Neuronal stem cell (in vitro differentiated cells): ENCODE measurements at regions not wholly inside any gene's neighbourhood (a gene's known extent, or its start where the extent isn't known, plus 50 kb on each side); places are given as distances from the start of the nearest gene placed in this dataset.
A peak's percentile ranks its signal among the peaks of the same experiment; 100 is the strongest.

Source experiments
- DNase-seq: peaks from one replicate; pipeline ENCODE4 v3.0.0-alpha.2; 2013; ENCODE audit warnings: low spot score
- H2AFZ ChIP-seq: one replicate; pipeline ENCODE4 v1.6.1; 2013; ENCODE audit warnings: mild to moderate bottlenecking, low read length, inconsistent platforms
- H2AK5ac ChIP-seq: 2 replicates; pipeline ENCODE4 v1.6.1; 2013; ENCODE audit warnings: low read depth, mild to moderate bottlenecking, inconsistent platforms, low read length, moderate library complexity, mixed read lengths
- H2BK120ac ChIP-seq: 2 replicates; pipeline ENCODE4 v1.6.1; 2013; ENCODE audit warnings: low read depth, mild to moderate bottlenecking, inconsistent platforms, low read length, moderate library complexity, mixed read lengths
- H2BK12ac ChIP-seq: one replicate; pipeline ENCODE4 v1.6.1; 2013; ENCODE audit warnings: low read length, inconsistent platforms
- H2BK15ac ChIP-seq: 2 replicates; pipeline ENCODE4 v1.6.1; 2013; ENCODE audit warnings: mild to moderate bottlenecking, low read length, inconsistent platforms, mixed read lengths
- H2BK5ac ChIP-seq: one replicate; pipeline ENCODE4 v1.6.1; 2013; ENCODE audit warnings: inconsistent platforms, mild to moderate bottlenecking, low read length, moderate library complexity
- H3K14ac ChIP-seq: one replicate; pipeline ENCODE4 v1.6.1; 2013; ENCODE audit warnings: low read length, inconsistent platforms
- H3K18ac ChIP-seq: 2 replicates; pipeline ENCODE4 v1.6.1; 2013; ENCODE audit warnings: low read length, inconsistent platforms
- H3K23ac ChIP-seq: 2 replicates; pipeline ENCODE4 v1.6.1; 2013; ENCODE audit warnings: low read depth, mild to moderate bottlenecking, mixed read lengths, low read length, inconsistent platforms; ENCODE audit not compliant: poor library complexity
- H3K27ac ChIP-seq: replicated peaks from 3 replicates; pipeline ENCODE4 v1.5.1; 2013; ENCODE audit warnings: low read length, inconsistent platforms
- H3K27me3 ChIP-seq, 3 experiments: 2 replicates each; pipeline ENCODE4 v1.6.1; 2013; ENCODE audit warnings: low read length in 3 of 3, mild to moderate bottlenecking in 2 of 3, inconsistent platforms in 1 of 3, low read depth in 1 of 3, mixed read lengths in 1 of 3, moderate library complexity in 1 of 3; ENCODE audit not compliant: control insufficient read depth in 3 of 3, insufficient read depth in 3 of 3
- H3K36me3 ChIP-seq, 2 donors: replicated peaks in 1 of 2; 2 replicates each; pipeline ENCODE4 v1.6.1; 2013; ENCODE audit warnings: low read length in 2 of 2; ENCODE audit not compliant: control insufficient read depth in 2 of 2, insufficient read depth in 2 of 2
- H3K4ac ChIP-seq: 2 replicates; pipeline ENCODE4 v1.6.1; 2013; ENCODE audit warnings: inconsistent platforms, mild to moderate bottlenecking, low read length, moderate library complexity
- H3K4me1 ChIP-seq, 2 donors: 1 replicate in 1 of 2; 2 replicates in 1 of 2; pipeline ENCODE4 v1.6.1; 2013; ENCODE audit warnings: low read length in 2 of 2, low read depth in 1 of 2; ENCODE audit not compliant: control insufficient read depth in 2 of 2, insufficient read depth in 1 of 2
- H3K4me2 ChIP-seq: one replicate; pipeline ENCODE4 v1.6.1; 2013; ENCODE audit warnings: mild to moderate bottlenecking, low read length, inconsistent platforms; ENCODE audit not compliant: insufficient read depth, poor library complexity, severe bottlenecking
- H3K4me3 ChIP-seq, 2 donors: 2 replicates each; pipeline ENCODE4 v1.5.1; 2013; ENCODE audit warnings: low read length in 2 of 2, mild to moderate bottlenecking in 2 of 2, inconsistent platforms in 1 of 2, moderate library complexity in 1 of 2
- H3K79me1 ChIP-seq: one replicate; pipeline ENCODE4 v1.6.1; 2013; ENCODE audit warnings: low read depth, mild to moderate bottlenecking, inconsistent platforms, low read length, moderate library complexity
- H3K9ac ChIP-seq: one replicate; pipeline ENCODE4 v1.6.1; 2013; ENCODE audit warnings: mild to moderate bottlenecking, low read depth, low read length, inconsistent platforms; ENCODE audit not compliant: poor library complexity
- H3K9me3 ChIP-seq, 2 donors: replicated peaks in 1 of 2; 2 replicates each; pipeline versions ENCODE3 to v1.6.1; 2013; ENCODE audit warnings: low read length in 2 of 2, mild to moderate bottlenecking in 2 of 2, inconsistent platforms in 1 of 2, low read depth in 1 of 2, mixed read lengths in 1 of 2, moderate library complexity in 1 of 2; ENCODE audit not compliant: control insufficient read depth in 2 of 2, insufficient read depth in 1 of 2
- H4K8ac ChIP-seq: one replicate; pipeline ENCODE4 v1.6.1; 2013; ENCODE audit warnings: low read depth, mild to moderate bottlenecking, inconsistent platforms, low read length, moderate library complexity
- H4K91ac ChIP-seq: one replicate; pipeline ENCODE4 v1.6.1; 2013; ENCODE audit warnings: low read length, low read depth, mild to moderate bottlenecking, inconsistent platforms; ENCODE audit not compliant: poor library complexity
- WGBS, 2 donors: extraction: QIAGEN DNeasy Blood & Tissue Kit; methylation state at CpG; one replicate each; pipeline ENCODE4 v1.1.7; 2013; ENCODE audit warnings: missing lambda C conversion rate in 2 of 2, mixed read lengths in 1 of 2; ENCODE audit not compliant: insufficient read length in 2 of 2, insufficient replicate concordance in 1 of 2; ENCODE audit errors: extremely low coverage in 2 of 2; 5-methylcytosine and 5-hydroxymethylcytosine counted together

GRCh38 chr1:95753382-95754016 is 519.5 kb downstream of the RWDD3 start:
- Histone ChIP-seq H3K23ac (no peak overlapping the region), H3K14ac (no peak overlapping the region), H3K4me1 (no peaks in the 10 kb centered on the region), H3K4me3 (no peak overlapping the region), H2AK5ac (no peak overlapping the region), H4K8ac (peak overlapping the region; percentile 3), H3K27ac (no peak overlapping the region), H3K36me3 (no peaks in the 10 kb centered on the region), H3K27me3 (no peaks in the 10 kb centered on the region), H3K79me1 (peaks cover 4% of the 10 kb centered on the region), H3K18ac (peak overlapping the region; percentile 57), H2AFZ (no peak overlapping the region), H2BK12ac (no peak overlapping the region), H4K91ac (no peak overlapping the region), H3K4ac (no peak overlapping the region), H2BK5ac (no peak overlapping the region), H2BK15ac (no peak overlapping the region), H3K4me2 (no peak overlapping the region), H3K9me3 (peaks cover 0 to 9% of the 10 kb centered on the region in 2 donors), H3K9ac (no peak overlapping the region), H2BK120ac (no peak overlapping the region)
- WGBS, 2 donors = no CpG with 5 or more reads among the region's 12 CpGs
- no peak for DNase-seq

DNA sequence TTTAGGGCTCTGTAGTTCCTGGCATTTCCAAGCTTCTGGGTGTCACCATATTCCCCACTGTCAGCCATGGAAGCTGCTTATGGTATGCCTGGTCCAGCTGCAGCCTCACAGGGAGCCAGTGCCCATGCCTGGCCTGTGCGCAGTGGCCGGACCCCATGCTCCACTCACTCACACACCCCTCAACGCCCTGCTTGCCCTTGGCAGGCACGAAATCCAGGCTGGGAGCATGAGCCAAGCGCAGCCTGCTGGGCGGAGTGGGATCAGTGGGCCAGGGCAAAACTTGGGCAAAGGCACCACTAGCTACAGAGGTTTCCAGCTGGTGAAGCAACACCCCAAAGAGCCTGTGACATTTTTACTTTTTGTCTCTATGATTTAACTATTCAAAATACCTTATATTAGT is 520.4 kb downstream of the RWDD3 start:
- Histone ChIP-seq H3K9me3 (peaks cover 0 to 9% of the 10 kb centered on the region in 2 donors), H3K27ac (no peak overlapping the region), H3K14ac (peak overlapping the region; percentile 47), H3K4me3 (no peak overlapping the region), H3K27me3 (no peaks in the 10 kb centered on the region), H3K4ac (no peak overlapping the region), H3K79me1 (peaks cover 4% of the 10 kb centered on the region), H2AK5ac (no peak overlapping the region), H3K23ac (no peak overlapping the region), H2BK5ac (no peak overlapping the region), H4K91ac (no peak overlapping the region), H3K9ac (peak overlapping the region; percentile 21), H3K18ac (peak overlapping the region; percentile 48), H3K4me2 (no peak overlapping the region), H2BK12ac (no peak overlapping the region), H2AFZ (no peak overlapping the region), H3K4me1 (no peaks in the 10 kb centered on the region), H3K36me3 (no peaks in the 10 kb centered on the region), H4K8ac (peak overlapping the region; percentile 43), H2BK120ac (no peak overlapping the region), H2BK15ac (no peak overlapping the region)
- no CpG with 5 or more reads among the region's 6 CpGs for WGBS, 2 donors
- no peak for DNase-seq

- Histone ChIP-seq H2AFZ (no peak overlapping the region), H3K4me2 (no peak overlapping the region), H4K91ac (no peak overlapping the region), H3K27me3 (no peaks in the 10 kb centered on the region), H2BK5ac (no peak overlapping the region), H3K14ac (no peak overlapping the region), H2BK120ac (no peak overlapping the region), H4K8ac (no peak overlapping the region), H3K4ac (no peak overlapping the region), H3K4me1 (no peaks in the 10 kb centered on the region), H2BK15ac (no peak overlapping the region), H3K36me3 (no peaks in the 10 kb centered on the region), H3K9me3 (no peaks in the 10 kb centered on the region), H3K4me3 (no peak overlapping the region), H3K9ac (no peak overlapping the region), H3K27ac (no peak overlapping the region), H2AK5ac (no peak overlapping the region), H3K79me1 (no peaks in the 10 kb centered on the region), H3K23ac (no peak overlapping the region), H2BK12ac (no peak overlapping the region), H3K18ac (no peak overlapping the region)
- WGBS, 2 donors = no CpG with 5 or more reads among the region's 1 CpG
- no peak for DNase-seq
Measured at GRCh38 chr1:95766036-95766435, 532.0 kb downstream of the RWDD3 start.

DNA sequence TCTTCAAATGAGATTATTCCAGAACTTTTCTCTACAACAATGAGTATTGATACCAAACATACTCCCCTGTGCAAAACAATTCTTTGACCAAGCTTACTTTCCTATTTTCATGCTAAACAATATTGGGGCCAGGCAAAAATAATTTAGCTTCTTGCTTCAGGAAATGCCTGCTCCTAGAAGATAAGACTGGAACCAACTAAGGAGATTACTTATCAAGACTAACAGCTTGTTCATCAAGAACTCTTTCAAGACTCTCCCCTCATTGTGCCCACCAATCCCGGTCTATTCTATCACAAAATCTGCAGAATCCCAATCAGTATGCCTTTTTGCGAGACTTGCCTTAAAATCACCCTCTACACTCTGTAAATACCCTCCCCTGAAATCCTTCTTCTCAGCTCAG is 536.6 kb downstream of the RWDD3 start:
- no peak overlapping the region for H3K4ac ChIP-seq
- H2BK12ac ChIP-seq = no peak overlapping the region
- H4K91ac ChIP-seq = no peak overlapping the region
- no peak overlapping the region for H3K4me3 ChIP-seq
- H3K27ac ChIP-seq = no peak overlapping the region
- H2AK5ac ChIP-seq = no peak overlapping the region
- H3K9me3 ChIP-seq = no peaks in the 10 kb centered on the region
- H4K8ac ChIP-seq = no peak overlapping the region
- H2AFZ ChIP-seq = no peak overlapping the region
- no peaks in the 10 kb centered on the region for H3K4me1 ChIP-seq
- no peaks in the 10 kb centered on the region for H3K79me1 ChIP-seq
- H3K4me2 ChIP-seq = no peak overlapping the region
- H3K27me3 ChIP-seq = no peaks in the 10 kb centered on the region
- no peak overlapping the region for H2BK15ac ChIP-seq
- H2BK120ac ChIP-seq = no peak overlapping the region
- no peak overlapping the region for H3K18ac ChIP-seq
- no peak overlapping the region for H3K14ac ChIP-seq
- H2BK5ac ChIP-seq = no peak overlapping the region
- no peak overlapping the region for H3K9ac ChIP-seq
- H3K23ac ChIP-seq = no peak overlapping the region
- no peaks in the 10 kb centered on the region for H3K36me3 ChIP-seq
- no peak for DNase-seq
- WGBS, 2 donors = no CpG with 5 or more reads among the region's 2 CpGs
